Islet precursor cell (in vitro differentiated cells): ENCODE measurements at regions not wholly inside any gene's neighbourhood (a gene's known extent, or its start where the extent isn't known, plus 50 kb on each side); places are given as distances from the start of the nearest gene placed in this dataset.

Experiments
- DNase-seq: peaks from one replicate; pipeline ENCODE4 v3.0.0-alpha.2; 2018

- DNase-seq = no peak
Measured at GRCh38 chr2:41504532-41504931, 543.3 kb upstream of the PKDCC start.

DNA sequence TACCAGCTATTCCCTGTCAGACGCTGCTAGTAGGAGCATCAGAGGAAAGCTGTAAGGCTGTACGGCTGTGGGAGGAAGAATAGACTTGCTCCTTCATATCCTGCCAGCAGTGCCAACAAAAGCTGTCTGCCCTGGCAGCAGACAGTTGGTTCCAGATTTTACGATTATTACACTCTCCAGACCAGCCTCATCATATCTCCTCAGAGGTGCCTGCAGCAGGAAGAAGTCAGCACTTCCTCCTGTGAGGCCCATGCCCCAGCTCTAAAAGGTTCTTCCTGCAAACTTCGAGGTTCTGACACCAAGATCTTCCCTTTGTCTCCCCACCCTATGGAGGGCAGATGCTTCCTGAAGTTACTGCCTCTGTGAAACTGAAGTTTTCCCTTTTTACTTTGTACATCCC, 537.7 kb upstream of the PKDCC start:
- DNase-seq = no peak

DNA sequence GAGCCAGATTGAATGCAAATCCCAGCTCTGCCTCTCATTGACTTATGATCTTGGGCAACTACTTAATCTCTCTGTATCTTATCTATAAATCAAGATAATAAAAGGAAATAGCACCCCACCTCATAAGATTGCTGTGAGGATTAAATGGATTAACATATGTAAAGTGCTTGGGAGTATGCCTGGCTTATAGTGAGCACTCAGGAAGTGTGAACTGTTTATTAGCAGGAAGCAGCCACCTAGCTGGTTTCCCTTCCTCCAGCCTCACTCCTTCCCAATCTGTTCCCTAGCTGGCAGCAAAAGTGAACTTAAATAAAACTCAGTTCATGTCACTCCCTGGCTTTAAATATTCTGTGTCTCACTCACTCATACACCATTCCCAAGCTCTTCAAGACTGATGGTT, 526.6 kb upstream of the PKDCC start:
- no peak for DNase-seq

DNA sequence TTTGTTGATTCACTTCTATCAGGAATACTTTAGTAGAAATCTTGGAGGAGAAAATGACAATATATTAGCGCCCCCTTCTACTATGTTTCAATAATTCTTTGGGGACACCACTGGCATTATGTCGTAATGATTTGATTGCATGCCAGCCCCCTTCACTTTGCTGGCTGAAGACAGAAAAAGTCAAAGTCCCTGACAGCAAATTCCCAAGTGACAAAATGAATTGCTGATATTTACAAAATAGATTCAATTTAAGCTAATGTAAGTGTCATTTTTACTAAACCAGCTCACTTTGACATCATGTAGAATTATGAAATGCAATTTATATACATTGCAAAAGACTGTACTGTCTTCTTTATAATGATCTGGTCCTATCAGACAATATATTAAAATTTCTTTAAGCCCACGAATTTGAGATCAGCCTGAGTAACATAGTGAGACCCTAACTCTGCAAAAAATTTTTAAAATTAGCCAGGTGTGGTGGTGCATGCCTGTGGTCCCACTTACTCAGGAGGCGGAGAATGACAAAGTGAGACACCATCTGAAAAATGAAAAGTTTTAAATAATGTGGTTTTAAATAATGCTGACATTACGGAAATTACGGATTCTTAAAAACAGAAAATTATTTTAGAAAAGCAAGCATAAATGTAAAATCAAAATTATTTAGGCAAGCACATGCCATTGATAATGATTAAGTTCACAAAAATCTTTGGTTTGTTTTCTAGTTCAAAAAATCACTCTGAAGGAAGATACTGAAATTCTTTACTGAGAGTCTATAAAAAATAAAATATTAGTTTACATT, 520.1 kb upstream of the PKDCC start:
- DNase-seq = no peak

DNA sequence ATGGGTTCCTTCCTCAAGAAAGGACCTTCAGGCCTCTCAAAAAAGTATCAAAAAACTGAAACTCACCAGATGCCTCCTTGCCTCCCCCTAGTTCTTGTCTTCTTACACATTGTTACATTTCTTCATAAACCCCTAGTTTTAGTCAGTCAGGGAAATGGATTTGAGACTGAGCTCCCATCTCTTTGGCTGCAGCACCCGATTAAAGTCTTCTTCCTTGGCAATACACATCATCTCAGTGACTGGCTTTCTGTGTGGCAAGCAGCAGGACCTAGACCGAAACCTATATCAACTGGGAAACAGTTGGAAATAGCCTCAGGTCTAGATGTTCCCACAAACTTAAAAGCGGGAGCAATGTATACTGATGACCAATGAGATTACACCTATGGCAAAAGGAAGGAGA, 512.2 kb upstream of the PKDCC start:
- no peak for DNase-seq

GRCh38 chr2:41540272-41540998, 507.4 kb upstream of the PKDCC start:
- DNase-seq = no peak

- DNase-seq = no peak
Measured at GRCh38 chr2:41543726-41544125, 504.1 kb upstream of the PKDCC start.

DNA sequence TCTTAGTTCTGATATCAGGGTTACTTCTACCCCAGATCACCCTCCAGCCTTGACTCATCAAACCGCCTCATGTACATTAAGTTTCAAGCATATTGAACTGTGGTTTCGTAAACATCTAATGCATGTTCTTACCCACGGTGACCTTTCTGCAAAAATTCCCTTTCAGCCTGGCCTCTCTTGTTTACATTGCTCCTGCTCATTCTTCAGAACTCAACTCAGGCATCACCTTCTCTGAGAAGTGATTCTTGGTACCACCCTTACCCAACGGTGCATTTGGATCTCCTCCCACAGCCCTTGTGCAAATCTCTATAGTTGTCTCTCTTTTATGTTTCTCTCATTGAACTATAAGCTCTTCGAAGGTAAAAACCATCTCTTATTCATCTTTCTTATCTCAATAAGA, 503.1 kb upstream of the PKDCC start:
- no peak for DNase-seq

DNA sequence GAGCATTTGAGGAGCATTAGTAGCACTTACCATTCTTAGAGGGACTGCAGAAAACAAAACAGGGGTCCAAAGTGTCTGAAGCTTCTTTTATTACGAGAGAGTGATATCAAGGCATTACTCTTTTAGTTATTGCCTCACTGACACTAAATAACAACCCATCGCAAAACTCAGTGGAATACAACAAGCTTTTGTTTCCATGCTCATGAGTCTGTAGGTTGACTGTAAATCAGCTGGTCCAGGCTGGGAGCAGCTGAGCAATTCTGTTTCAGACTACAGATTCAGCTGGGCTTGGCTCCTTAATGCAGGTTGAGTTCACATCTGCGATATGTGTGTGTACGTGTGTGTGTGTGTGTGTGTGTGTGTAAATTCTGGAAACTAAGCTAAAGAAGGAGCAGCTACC, 501.8 kb upstream of the PKDCC start:
- no peak for DNase-seq

- no peak for DNase-seq
Measured at GRCh38 chr2:41568648-41569047, 479.2 kb upstream of the PKDCC start.

DNA sequence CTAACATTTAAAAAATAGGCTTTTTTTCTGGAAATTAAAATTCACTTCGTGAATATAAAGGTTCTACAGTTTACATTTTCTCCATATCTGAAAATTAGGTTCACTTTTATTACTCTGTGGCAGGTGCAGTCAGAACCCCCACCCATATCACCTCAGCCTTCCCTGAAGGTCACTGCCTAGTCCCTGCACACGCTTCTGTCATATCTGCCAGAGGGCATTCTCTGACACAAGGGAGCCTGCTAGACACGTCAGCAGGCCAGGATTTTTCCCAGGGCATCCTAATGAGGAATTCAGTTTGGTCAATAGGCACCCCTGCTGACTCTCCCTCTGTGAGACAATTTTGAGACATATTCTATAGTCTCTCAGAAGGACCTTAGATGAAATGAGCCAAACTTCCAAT, 475.7 kb upstream of the PKDCC start:
- no peak for DNase-seq

DNA sequence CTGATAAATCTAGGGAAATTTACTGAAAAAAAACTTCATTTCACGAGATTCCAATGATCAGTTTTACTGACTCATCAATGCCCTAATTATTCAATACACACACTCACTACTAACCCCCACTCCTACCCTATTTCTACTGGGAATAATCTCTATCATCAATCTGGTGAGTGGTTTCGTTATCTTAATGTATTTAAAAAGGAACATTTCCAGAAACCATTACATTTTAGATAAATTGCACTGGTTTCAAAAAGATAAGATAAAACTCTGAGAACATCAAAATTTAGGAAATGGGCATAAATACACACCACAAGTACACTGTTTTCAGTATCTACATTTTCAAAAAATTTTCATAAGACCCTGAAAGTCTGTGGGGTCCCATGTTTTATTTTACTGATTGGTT, 471.4 kb upstream of the PKDCC start:
- DNase-seq = no peak

GRCh38 chr2:41579806-41580205, 468.0 kb upstream of the PKDCC start:
- no peak for DNase-seq

DNA sequence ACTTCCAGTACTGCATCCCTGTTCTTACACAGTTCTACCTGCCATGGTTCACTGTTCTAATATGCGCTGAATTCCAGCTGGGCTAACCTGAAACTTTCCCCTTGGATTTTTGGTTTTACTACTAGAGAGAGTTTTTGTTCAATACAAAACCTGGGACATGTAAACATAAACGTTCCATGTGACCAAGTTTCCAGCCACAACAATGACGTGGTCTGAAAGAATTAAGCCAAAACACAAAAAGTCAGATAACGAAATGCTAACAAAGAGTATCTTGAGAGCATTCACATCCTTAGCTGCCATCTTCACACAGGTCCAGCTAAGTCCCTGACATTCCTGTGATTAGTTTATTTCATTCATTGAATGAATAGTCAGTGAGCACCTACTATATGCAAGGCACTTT, 467.0 kb upstream of the PKDCC start:
- no peak for DNase-seq

- no peak for DNase-seq
Measured at GRCh38 chr2:41595240-41595639, 452.6 kb upstream of the PKDCC start.

DNA sequence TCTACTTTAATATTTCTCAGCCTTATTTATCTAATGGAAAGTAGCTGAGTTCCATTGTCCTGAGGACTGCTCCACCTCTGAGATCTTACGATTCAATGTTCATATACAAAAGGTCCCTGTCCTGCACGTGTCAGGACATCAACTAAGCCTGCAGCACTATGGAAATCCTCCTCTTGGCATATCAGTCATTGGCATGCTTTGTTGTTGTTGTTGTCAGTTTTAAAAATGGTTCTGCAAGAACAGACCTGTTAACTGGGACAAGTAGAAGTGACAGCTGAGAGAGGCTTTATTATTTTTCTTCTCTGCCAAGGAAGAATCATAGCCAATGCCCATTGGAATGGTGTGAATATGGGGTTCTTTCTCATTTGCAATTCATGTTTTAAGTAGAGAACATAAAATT, 450.1 kb upstream of the PKDCC start:
- DNase-seq = no peak

DNA sequence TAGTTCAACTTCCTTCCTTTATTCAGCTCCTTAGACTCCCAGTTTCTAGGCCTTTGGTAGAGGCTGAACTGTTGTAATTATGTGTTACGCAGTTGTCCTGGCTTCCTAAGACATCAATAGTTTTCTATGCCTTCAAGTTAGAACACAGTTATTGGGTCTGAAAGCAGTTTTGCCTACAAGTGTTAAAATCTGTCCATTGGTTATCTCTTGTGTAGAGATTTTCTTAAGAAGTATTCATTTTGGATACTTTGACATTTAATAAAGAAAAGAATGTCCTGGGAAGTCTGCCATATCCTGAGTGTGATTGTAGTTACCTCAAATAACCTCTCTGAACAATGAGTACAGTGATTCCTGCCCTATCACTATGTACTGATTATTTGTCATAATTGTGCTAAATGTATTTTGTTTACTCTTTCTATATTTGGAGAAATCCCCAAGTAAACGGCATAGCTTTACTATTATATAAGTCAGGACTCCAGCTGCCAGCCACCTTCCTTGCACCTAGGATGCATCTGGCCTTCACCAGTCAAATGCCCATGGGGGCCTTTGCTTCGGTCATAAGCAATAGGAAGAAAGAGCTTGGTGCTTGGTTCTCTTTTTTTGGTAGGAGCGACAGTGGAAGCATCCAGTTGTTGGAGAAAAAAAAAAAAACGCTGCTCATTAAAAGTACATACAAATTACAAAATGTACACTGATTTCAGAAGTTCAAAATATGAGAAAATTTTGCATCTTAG, 449.5 kb upstream of the PKDCC start:
- no peak for DNase-seq

DNA sequence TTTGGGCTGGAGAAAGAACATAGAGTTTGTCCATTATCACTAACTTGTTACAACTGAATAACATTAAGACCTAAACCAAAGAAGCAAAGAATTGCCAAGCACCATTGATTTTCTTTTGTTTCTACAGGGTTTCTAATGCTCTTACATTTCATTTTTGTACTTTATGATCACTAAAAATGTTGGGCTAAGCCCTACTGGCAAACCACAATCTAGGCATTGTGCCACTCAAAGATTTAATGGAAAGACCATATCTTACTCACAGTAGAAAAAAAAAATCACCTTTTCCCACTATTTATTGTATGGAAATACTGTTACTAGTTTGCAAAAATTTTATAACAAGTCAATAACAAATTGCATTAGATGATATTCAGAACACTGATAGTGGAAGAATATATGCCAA, 447.4 kb upstream of the PKDCC start:
- no peak for DNase-seq

GRCh38 chr2:41602341-41602740, 445.5 kb upstream of the PKDCC start:
- no peak for DNase-seq

GRCh38 chr2:41605311-41605710, 442.5 kb upstream of the PKDCC start:
- no peak for DNase-seq

DNA sequence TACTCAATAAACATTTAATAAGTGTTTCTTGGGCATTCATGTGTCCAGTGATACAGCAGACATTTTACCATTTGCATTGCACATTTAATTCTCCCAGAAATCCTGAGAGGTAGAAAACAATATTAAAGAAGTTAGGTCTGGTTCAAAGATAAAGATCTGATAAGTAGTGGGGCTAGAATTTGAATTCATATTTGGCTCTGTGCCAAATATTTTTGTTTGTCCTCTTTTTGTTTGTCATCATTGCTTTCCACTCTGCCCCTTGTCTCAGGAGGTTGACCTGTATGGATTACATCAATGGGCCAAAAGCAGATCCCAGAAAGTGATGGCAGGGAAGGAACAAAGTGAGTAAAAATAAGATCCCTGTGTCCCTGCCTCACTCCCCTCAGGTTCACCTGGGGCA, 441.9 kb upstream of the PKDCC start:
- DNase-seq = no peak

DNA sequence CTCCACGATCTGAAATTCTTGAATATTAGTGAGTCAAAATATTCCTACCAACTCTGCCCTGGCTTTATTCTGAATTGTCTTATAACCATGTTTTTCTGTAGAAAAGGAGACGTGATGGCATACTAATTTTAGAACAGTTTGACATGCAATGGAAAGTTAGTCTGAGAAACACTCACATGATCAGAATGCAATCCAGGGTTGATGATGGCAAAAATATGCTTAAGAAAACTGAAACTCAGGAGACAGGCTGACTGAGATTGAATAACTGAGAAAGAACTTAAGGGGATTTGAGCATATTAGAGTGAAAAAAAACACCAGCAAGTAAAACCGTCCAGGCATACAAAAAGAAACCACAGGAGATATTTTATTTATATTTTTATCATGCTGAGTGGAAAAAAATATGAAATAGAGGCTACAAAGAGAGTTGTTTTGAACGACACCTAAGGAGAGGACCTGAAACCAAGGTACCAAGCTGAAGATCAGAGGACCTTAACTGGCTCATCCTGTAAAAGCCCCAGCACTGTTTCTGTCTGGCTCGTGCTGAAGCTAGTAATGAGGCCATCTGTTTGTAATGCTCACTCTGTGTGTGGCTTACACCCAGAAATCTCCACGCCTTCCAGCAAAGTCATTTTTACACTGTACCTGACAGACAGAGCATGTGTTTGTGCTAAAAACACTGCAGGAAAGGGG, 437.2 kb upstream of the PKDCC start:
- DNase-seq = no peak

GRCh38 chr2:41618754-41619153, 429.1 kb upstream of the PKDCC start:
- no peak for DNase-seq
